Type B pancreatic cell (in vitro differentiated cells): ENCODE measurements at regions not wholly inside any gene's neighbourhood (a gene's known extent, or its start where the extent isn't known, plus 50 kb on each side); places are given as distances from the start of the nearest gene placed in this dataset.

Experiments
- DNase-seq: peaks from one replicate; pipeline ENCODE4 v3.0.0; 2021; ENCODE audit warnings: mixed read lengths; ENCODE audit not compliant: unreplicated experiment; ENCODE audit errors: extremely low spot score
- H3K27ac Mint-ChIP-seq: 2 replicates; pipeline ENCODE4 v1.8.0; 2021; ENCODE audit warnings: mild to moderate bottlenecking, mixed read lengths
- H3K27me3 Mint-ChIP-seq: 2 replicates; pipeline ENCODE4 v1.8.0; 2021; ENCODE audit warnings: mixed read lengths
- H3K36me3 Mint-ChIP-seq: 2 replicates; pipeline ENCODE4 v1.8.0; 2021; ENCODE audit warnings: mixed read lengths
- H3K4me1 Mint-ChIP-seq: one replicate; pipeline ENCODE4 v1.8.0; 2021; ENCODE audit warnings: mixed read lengths; ENCODE audit not compliant: unreplicated experiment
- H3K4me3 Mint-ChIP-seq: 2 replicates; pipeline ENCODE4 v1.8.0; 2021; ENCODE audit warnings: mild to moderate bottlenecking, mixed read lengths
- H3K9me3 Mint-ChIP-seq: 2 replicates; pipeline ENCODE4 v1.8.0; 2021; ENCODE audit warnings: mixed read lengths
- CTCF ChIP-seq: fragments of 200-600 bp; sonication (generic); conservative IDR thresholded peaks from 2 replicates; pipeline ENCODE4 v1.5.0; 2021; ENCODE audit warnings: antibody characterized with exemption, mild to moderate bottlenecking

GRCh38 chr13:76645632-76646031 is 240.6 kb downstream of the KCTD12 start:
- peaks cover 3% of the 10 kb centered on the region for H3K27me3 Mint-ChIP-seq
- no peak overlapping the region for H3K27ac Mint-ChIP-seq
- no peak for DNase-seq
- no peak for TF ChIP-seq CTCF
- H3K4me3 Mint-ChIP-seq: no peak overlapping the region
- no peaks in the 10 kb centered on the region for H3K9me3 Mint-ChIP-seq
- no peaks in the 10 kb centered on the region for H3K36me3 Mint-ChIP-seq
- peaks cover 10% of the 10 kb centered on the region for H3K4me1 Mint-ChIP-seq

GRCh38 chr13:76644906-76645305 is 241.3 kb downstream of the KCTD12 start:
- TF ChIP-seq CTCF: no peak
- Mint-ChIP-seq H3K9me3 (no peaks in the 10 kb centered on the region), H3K4me3 (no peak overlapping the region), H3K27me3 (peaks cover 3% of the 10 kb centered on the region), H3K4me1 (peaks cover 10% of the 10 kb centered on the region), H3K27ac (no peak overlapping the region), H3K36me3 (no peaks in the 10 kb centered on the region)
- DNase-seq: no peak

GRCh38 chr13:76643596-76643995 is 242.6 kb downstream of the KCTD12 start:
- Mint-ChIP-seq H3K4me1 (peaks cover 10% of the 10 kb centered on the region), H3K9me3 (no peaks in the 10 kb centered on the region), H3K36me3 (no peaks in the 10 kb centered on the region), H3K27me3 (peaks cover 3% of the 10 kb centered on the region), H3K4me3 (no peak overlapping the region), H3K27ac (no peak overlapping the region)
- no peak for DNase-seq
- no peak for TF ChIP-seq CTCF

- no peak for DNase-seq
- Mint-ChIP-seq H3K4me3 (no peak overlapping the region), H3K36me3 (no peaks in the 10 kb centered on the region), H3K27ac (no peak overlapping the region), H3K4me1 (peaks cover 27% of the 10 kb centered on the region), H3K27me3 (no peaks in the 10 kb centered on the region), H3K9me3 (no peaks in the 10 kb centered on the region)
- TF ChIP-seq CTCF: no peak
Measured at GRCh38 chr13:76641056-76641455, 245.1 kb downstream of the KCTD12 start.

- Mint-ChIP-seq H3K4me3 (no peak overlapping the region), H3K9me3 (no peaks in the 10 kb centered on the region), H3K36me3 (no peaks in the 10 kb centered on the region), H3K27me3 (no peaks in the 10 kb centered on the region), H3K4me1 (peaks cover 36% of the 10 kb centered on the region), H3K27ac (no peak overlapping the region)
- no peak for DNase-seq
- TF ChIP-seq CTCF: no peak
Measured at GRCh38 chr13:76638882-76639281, 247.3 kb downstream of the KCTD12 start.

GRCh38 chr13:76638181-76638580 is 248.0 kb downstream of the KCTD12 start:
- Mint-ChIP-seq H3K4me1 (peaks cover 36% of the 10 kb centered on the region), H3K9me3 (no peaks in the 10 kb centered on the region), H3K4me3 (no peak overlapping the region), H3K27me3 (no peaks in the 10 kb centered on the region), H3K36me3 (no peaks in the 10 kb centered on the region), H3K27ac (no peak overlapping the region)
- no peak for DNase-seq
- no peak for TF ChIP-seq CTCF
